RWPE1 (cell line): ENCODE measurements at regions not wholly inside any gene's neighbourhood (a gene's known extent, or its start where the extent isn't known, plus 50 kb on each side); places are given as distances from the start of the nearest gene placed in this dataset.

Experiments used
- CTCF ChIA-PET: fragments of 350-600 bp; sonication (Branson Sonifier 250); formaldehyde crosslinking; extraction: SDS; loops from one replicate; lab custom pipeline; 2021; lab: Yijun Ruan, JAX
- POLR2A ChIA-PET: fragments of 400-600 bp; formaldehyde crosslinking; extraction: SDS; loops from one replicate; lab custom pipeline; 2020; ENCODE audit warnings: antibody characterized with exemption; ENCODE audit not compliant: low non-redundant PET; lab: Yijun Ruan, JAX
- DNase-seq: peaks from one replicate; pipeline ENCODE4 v3.0.0; 2012; ENCODE audit warnings: low spot score
- H3K27ac ChIP-seq: fragments of 450-650 bp; 2 replicates; pipeline ENCODE4 v1.5.1; 2017
- TF ChIP-seq, protein P1 (sequence below): fragments of 450-650 bp; conservative IDR thresholded peaks from 2 replicates; pipeline ENCODE4 v1.5.1; 2017; ENCODE audit warnings: low read depth, mild to moderate bottlenecking

- ChIA-PET CTCF (interaction anchor here (0.6 kb wide), 1 partner anchor 78 kb away, joined by 3 read pairs; no protein-coding TSS in a partner anchor), POLR2A (no interaction called here)
- TF ChIP-seq, protein P1, sequence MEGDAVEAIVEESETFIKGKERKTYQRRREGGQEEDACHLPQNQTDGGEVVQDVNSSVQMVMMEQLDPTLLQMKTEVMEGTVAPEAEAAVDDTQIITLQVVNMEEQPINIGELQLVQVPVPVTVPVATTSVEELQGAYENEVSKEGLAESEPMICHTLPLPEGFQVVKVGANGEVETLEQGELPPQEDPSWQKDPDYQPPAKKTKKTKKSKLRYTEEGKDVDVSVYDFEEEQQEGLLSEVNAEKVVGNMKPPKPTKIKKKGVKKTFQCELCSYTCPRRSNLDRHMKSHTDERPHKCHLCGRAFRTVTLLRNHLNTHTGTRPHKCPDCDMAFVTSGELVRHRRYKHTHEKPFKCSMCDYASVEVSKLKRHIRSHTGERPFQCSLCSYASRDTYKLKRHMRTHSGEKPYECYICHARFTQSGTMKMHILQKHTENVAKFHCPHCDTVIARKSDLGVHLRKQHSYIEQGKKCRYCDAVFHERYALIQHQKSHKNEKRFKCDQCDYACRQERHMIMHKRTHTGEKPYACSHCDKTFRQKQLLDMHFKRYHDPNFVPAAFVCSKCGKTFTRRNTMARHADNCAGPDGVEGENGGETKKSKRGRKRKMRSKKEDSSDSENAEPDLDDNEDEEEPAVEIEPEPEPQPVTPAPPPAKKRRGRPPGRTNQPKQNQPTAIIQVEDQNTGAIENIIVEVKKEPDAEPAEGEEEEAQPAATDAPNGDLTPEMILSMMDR, result no peak
- DNase-seq, result no peak
- H3K27ac ChIP-seq, result no peak overlapping the region
Measured at GRCh38 chr16:50478773-50479149, 69.4 kb upstream of the NKD1 start.

GRCh38 chr16:50478075-50478772, 70.0 kb upstream of the NKD1 start:
- no peak for DNase-seq
- ChIA-PET POLR2A (no interaction called here), CTCF (interaction anchor here (0.6 kb wide), 1 partner anchor 78 kb away, joined by 3 read pairs; no protein-coding TSS in a partner anchor)
- H3K27ac ChIP-seq, result no peak overlapping the region
- TF ChIP-seq, protein P1, result no peak

- TF ChIP-seq, protein P1, result no peak
- no peak for DNase-seq
- POLR2A ChIA-PET, result no interaction called here
- CTCF ChIA-PET, result interaction anchor here (0.6 kb wide), 1 partner anchor 188 kb away, joined by 3 read pairs; no protein-coding TSS in a partner anchor
- no peak overlapping the region for H3K27ac ChIP-seq
Measured at GRCh38 chr16:50476486-50477255, 71.5 kb upstream of the NKD1 start.

DNA sequence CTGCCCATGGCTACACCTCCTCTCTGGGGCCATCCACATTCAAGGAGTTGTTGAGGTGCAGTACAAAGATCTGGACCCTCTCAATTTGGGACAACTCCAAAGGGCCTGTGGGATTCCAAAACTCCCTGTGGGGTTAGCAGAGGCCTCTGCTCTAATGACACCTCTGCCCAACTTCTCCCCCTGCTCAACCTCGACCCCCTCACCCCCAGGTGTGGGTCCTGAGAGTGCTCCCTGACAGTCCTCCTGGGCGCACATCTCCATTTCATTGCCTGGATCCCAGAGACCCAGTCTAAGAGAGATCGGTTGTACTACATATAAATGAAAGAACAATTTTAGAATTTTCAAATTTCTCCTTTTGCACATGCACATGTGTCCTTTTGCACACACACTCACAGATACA, 73.0 kb upstream of the NKD1 start:
- POLR2A ChIA-PET, result no interaction called here

DNA sequence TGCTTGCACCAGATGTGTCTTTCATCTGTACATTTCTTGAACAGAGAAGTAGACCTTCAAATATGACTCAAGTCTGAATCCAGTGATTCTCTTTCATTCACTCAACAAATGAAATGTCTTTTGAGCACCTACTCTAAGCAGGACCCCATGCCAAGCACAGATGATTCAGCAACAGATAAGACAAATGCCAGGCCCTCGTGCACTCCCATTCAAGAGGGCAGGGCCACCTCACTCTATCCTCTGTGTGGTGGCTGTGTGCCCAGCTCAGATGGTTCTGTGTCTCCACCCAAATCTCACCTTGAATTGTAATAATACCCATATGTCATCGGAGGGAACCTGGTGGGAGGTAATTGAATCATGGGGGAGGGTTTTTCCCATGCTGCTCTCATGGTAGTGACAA, 74.1 kb upstream of the NKD1 start:
- TF ChIP-seq, protein P1, result no peak
- peak overlapping the region; percentile 29; the same call in 1 of the 2 replicates for H3K27ac ChIP-seq
- ChIA-PET POLR2A (no interaction called here), CTCF (interaction anchor here (0.6 kb wide), 1 partner anchor 318 kb away, joined by 3 read pairs; no protein-coding TSS in a partner anchor)
- no peak for DNase-seq

More for the DNA sequence above, 73.0 kb upstream of the NKD1 start:
- TF ChIP-seq, protein P1, result no peak
- no peak for DNase-seq
- CTCF ChIA-PET, result no interaction called here
- no peak overlapping the region for H3K27ac ChIP-seq

DNA sequence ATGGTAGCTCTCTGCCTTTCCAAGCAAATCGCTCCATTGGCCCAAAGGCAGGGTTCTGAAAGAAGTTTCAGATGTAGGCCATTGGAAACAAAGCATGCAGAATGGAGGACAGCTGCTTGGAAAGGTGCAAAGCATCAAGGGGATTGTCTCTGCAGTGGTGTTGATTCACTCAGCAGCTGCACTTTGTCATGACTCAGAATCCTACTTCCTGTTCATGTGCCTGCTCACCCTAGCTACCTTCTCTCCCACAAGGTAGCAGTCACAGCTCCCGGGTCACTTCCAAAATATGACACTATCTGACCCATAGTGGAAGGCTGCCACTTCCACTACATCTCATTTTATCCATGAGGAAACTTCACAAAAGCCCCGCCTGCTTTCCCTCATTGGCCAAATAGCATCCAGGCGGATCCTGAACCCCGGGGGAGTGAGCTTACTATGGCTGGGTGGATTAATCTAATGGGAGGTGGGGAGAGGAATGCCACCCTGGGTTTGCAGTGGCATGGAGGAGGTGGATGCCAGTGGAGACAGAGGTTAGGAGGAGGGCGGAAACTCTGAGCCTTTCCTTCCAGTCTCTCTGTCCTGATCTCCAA, 74.7 kb upstream of the NKD1 start:
- ChIA-PET CTCF (interaction anchor here (0.6 kb wide), 1 partner anchor 317 kb away, joined by 3 read pairs; no protein-coding TSS in a partner anchor), POLR2A (no interaction called here)
- peak overlapping the region; percentile 29; the same call in 1 of the 2 replicates for H3K27ac ChIP-seq

More for the DNA sequence above, 74.7 kb upstream of the NKD1 start:
- peak; percentile 24 for DNase-seq
- TF ChIP-seq, protein P1, result no peak
